ENCODE measurements at regions not wholly inside any gene's neighbourhood (a gene's known extent, or its start where the extent isn't known, plus 50 kb on each side); places are given as distances from the start of the nearest gene placed in this dataset.

DNA sequence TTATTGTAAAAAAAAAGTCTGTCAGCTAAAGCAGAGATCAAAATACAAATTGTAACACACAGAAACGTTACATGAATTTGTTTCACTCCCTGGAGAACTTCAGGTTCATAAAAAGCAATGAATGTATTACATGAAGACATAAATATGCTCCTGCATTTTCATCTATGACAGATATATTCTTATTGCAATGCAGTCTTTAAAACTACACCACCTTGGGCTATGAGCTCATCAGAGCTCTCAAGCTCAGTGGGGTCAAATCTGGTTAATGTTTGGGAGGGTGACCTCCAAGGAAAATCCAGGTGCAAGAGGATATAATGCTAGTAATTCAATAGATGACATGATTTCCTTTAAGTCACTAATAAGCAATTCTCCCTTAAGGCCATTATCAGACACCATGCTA is 606.8 kb downstream of the EPHA3 start:
- TF ChIP-seq, protein P1, sequence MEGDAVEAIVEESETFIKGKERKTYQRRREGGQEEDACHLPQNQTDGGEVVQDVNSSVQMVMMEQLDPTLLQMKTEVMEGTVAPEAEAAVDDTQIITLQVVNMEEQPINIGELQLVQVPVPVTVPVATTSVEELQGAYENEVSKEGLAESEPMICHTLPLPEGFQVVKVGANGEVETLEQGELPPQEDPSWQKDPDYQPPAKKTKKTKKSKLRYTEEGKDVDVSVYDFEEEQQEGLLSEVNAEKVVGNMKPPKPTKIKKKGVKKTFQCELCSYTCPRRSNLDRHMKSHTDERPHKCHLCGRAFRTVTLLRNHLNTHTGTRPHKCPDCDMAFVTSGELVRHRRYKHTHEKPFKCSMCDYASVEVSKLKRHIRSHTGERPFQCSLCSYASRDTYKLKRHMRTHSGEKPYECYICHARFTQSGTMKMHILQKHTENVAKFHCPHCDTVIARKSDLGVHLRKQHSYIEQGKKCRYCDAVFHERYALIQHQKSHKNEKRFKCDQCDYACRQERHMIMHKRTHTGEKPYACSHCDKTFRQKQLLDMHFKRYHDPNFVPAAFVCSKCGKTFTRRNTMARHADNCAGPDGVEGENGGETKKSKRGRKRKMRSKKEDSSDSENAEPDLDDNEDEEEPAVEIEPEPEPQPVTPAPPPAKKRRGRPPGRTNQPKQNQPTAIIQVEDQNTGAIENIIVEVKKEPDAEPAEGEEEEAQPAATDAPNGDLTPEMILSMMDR (IDR thresholded peaks at IDR 0.05), result no peak
- no peak for TF ChIP-seq POLR2A (IDR thresholded peaks at IDR 0.05)
